ENCODE measurements at regions not wholly inside any gene's neighbourhood (a gene's known extent, or its start where the extent isn't known, plus 50 kb on each side); places are given as distances from the start of the nearest gene placed in this dataset.
"Not testable (repeated sequence)": the region's sequence is repeated elsewhere in the genome, so short reads cannot be mapped to it uniquely, and the experiment has no call there.

- Histone ChIP-seq H3K36me3 (ENCODE audit: insufficient read depth, low read length) (no peaks in the 10 kb centered on the region), H3K9me3 (ENCODE audit: control insufficient read depth in 1 of 2, low read length in 2 of 2) (no peaks in the 10 kb centered on the region), H3K27ac (ENCODE audit: low read depth, low read length) (no peak overlapping the region), H3K4me1 (ENCODE audit: insufficient read depth, low read length) (no peaks in the 10 kb centered on the region), H3K27me3 (ENCODE audit: insufficient read depth, low read length) (no peaks in the 10 kb centered on the region), H3K4me3 (ENCODE audit: low read length in 2 of 2) (no peak overlapping the region)
- Mint-ChIP-seq H3K27ac (no peak overlapping the region), H3K4me3 (no peak overlapping the region), H3K9me3 (peaks cover 0 to 2% (median 0%) of the 10 kb centered on the region in 8 donors), H3K4me1 (no peaks in the 10 kb centered on the region), H3K27me3 (peaks cover 0 to 2% of the 10 kb centered on the region in 2 donors), H3K36me3 (no peaks in the 10 kb centered on the region)
- ChIA-PET POLR2A (ENCODE audit: partially characterized antibody) (no interaction called here), CTCF (ENCODE audit: partially characterized antibody) (no interaction called here)
- intact Hi-C loops (cut with micrococcal nuclease): no loop called here
- no peak for DNase-seq
Observed at GRCh38 chr2:223486751-223487150, 115.4 kb downstream of the SCG2 start.

GRCh38 chr2:223487214-223487846, 114.8 kb downstream of the SCG2 start:
- H3K27ac ChIP-seq (ENCODE audit: low read depth, low read length): no peak overlapping the region
- intact Hi-C loops (cut with micrococcal nuclease): no loop called here
- no peaks in the 10 kb centered on the region for H3K27me3 ChIP-seq (ENCODE audit: insufficient read depth, low read length)
- Mint-ChIP-seq H3K27ac (no peak overlapping the region), H3K9me3 (peaks cover 0 to 2% (median 0%) of the 10 kb centered on the region in 8 donors), H3K4me3 (no peak overlapping the region), H3K36me3 (no peaks in the 10 kb centered on the region), H3K4me1 (no peaks in the 10 kb centered on the region), H3K27me3 (peaks cover 0 to 2% of the 10 kb centered on the region in 2 donors)
- DNase-seq: no peak
- no peaks in the 10 kb centered on the region for H3K4me1 ChIP-seq (ENCODE audit: insufficient read depth, low read length)
- H3K36me3 ChIP-seq (ENCODE audit: insufficient read depth, low read length): no peaks in the 10 kb centered on the region
- ChIA-PET CTCF (ENCODE audit: partially characterized antibody) (no interaction called here), POLR2A (ENCODE audit: partially characterized antibody) (no interaction called here)
- H3K9me3 ChIP-seq (ENCODE audit: control insufficient read depth in 1 of 2, low read length in 2 of 2): no peaks in the 10 kb centered on the region
- H3K4me3 ChIP-seq (ENCODE audit: low read length in 2 of 2): no peak overlapping the region

GRCh38 chr2:223488814-223489213, 113.3 kb downstream of the SCG2 start:
- Mint-ChIP-seq H3K9me3 (peaks cover 0 to 2% (median 0%) of the 10 kb centered on the region in 8 donors), H3K4me3 (no peak overlapping the region), H3K4me1 (no peaks in the 10 kb centered on the region), H3K36me3 (no peaks in the 10 kb centered on the region), H3K27me3 (peaks cover 0 to 2% of the 10 kb centered on the region in 2 donors), H3K27ac (peak overlapping the region in 1 of 7 donors; percentile 31)
- no peaks in the 10 kb centered on the region for H3K36me3 ChIP-seq (ENCODE audit: insufficient read depth, low read length)
- no peaks in the 10 kb centered on the region for H3K27me3 ChIP-seq (ENCODE audit: insufficient read depth, low read length)
- ChIA-PET POLR2A (ENCODE audit: partially characterized antibody) (no interaction called here), CTCF (ENCODE audit: partially characterized antibody) (no interaction called here)
- H3K4me3 ChIP-seq (ENCODE audit: low read length in 2 of 2): no peak overlapping the region
- no peak overlapping the region for H3K27ac ChIP-seq (ENCODE audit: low read depth, low read length)
- DNase-seq: no peak
- H3K9me3 ChIP-seq (ENCODE audit: control insufficient read depth in 1 of 2, low read length in 2 of 2): no peaks in the 10 kb centered on the region
- intact Hi-C loops (cut with micrococcal nuclease): no loop called here
- H3K4me1 ChIP-seq (ENCODE audit: insufficient read depth, low read length): no peaks in the 10 kb centered on the region

- Histone ChIP-seq H3K27ac (ENCODE audit: low read depth, low read length) (no peak overlapping the region), H3K4me1 (ENCODE audit: insufficient read depth, low read length) (no peaks in the 10 kb centered on the region), H3K36me3 (ENCODE audit: insufficient read depth, low read length) (no peaks in the 10 kb centered on the region), H3K4me3 (ENCODE audit: low read length in 2 of 2) (no peak overlapping the region), H3K27me3 (ENCODE audit: insufficient read depth, low read length) (no peaks in the 10 kb centered on the region), H3K9me3 (ENCODE audit: control insufficient read depth in 1 of 2, low read length in 2 of 2) (no peaks in the 10 kb centered on the region)
- CTCF ChIA-PET (ENCODE audit: partially characterized antibody): no interaction called here
- intact Hi-C loops (cut with micrococcal nuclease): no loop called here
- Mint-ChIP-seq H3K9me3 (peaks cover 0 to 3% (median 0%) of the 10 kb centered on the region in 8 donors), H3K36me3 (no peaks in the 10 kb centered on the region), H3K4me3 (no peak overlapping the region), H3K27me3 (peaks cover 0 to 2% of the 10 kb centered on the region in 2 donors), H3K4me1 (no peaks in the 10 kb centered on the region), H3K27ac (no peak overlapping the region)
- DNase-seq: no peak
- POLR2A ChIA-PET (ENCODE audit: partially characterized antibody): no interaction called here
Observed at GRCh38 chr2:223494496-223494895, 107.7 kb downstream of the SCG2 start.

- no peaks in the 10 kb centered on the region for H3K4me1 Mint-ChIP-seq
- CTCF ChIA-PET (ENCODE audit: partially characterized antibody): no interaction called here
- peaks cover 0 to 2% of the 10 kb centered on the region in 2 donors for H3K27me3 Mint-ChIP-seq
Observed at GRCh38 chr2:223494942-223495341, 107.2 kb downstream of the SCG2 start.

GRCh38 chr2:223496853-223497252, 105.3 kb downstream of the SCG2 start:
- H3K36me3 ChIP-seq (ENCODE audit: insufficient read depth, low read length); intact Hi-C loops (cut with micrococcal nuclease); H3K4me1 ChIP-seq (ENCODE audit: insufficient read depth, low read length); H3K9me3 Mint-ChIP-seq; H3K27me3 ChIP-seq (ENCODE audit: insufficient read depth, low read length); POLR2A ChIA-PET (ENCODE audit: partially characterized antibody); H3K4me1 Mint-ChIP-seq; H3K27ac ChIP-seq (ENCODE audit: low read depth, low read length); DNase-seq; H3K27me3 Mint-ChIP-seq; CTCF ChIA-PET (ENCODE audit: partially characterized antibody); H3K27ac Mint-ChIP-seq; H3K36me3 Mint-ChIP-seq; H3K4me3 ChIP-seq (ENCODE audit: low read length in 2 of 2); H3K9me3 ChIP-seq (ENCODE audit: control insufficient read depth in 1 of 2, low read length in 2 of 2); H3K4me3 Mint-ChIP-seq: not testable (repeated sequence)

More at GRCh38 chr2:223494942-223495341, 107.2 kb downstream of the SCG2 start:
- intact Hi-C loops (cut with micrococcal nuclease): no loop called here
- no peaks in the 10 kb centered on the region for H3K9me3 ChIP-seq (ENCODE audit: control insufficient read depth in 1 of 2, low read length in 2 of 2)
- H3K27ac ChIP-seq (ENCODE audit: low read depth, low read length): no peak overlapping the region
- no peak overlapping the region for H3K4me3 ChIP-seq (ENCODE audit: low read length in 2 of 2)
- Mint-ChIP-seq H3K27ac (no peak overlapping the region), H3K9me3 (peaks cover 0 to 3% (median 0%) of the 10 kb centered on the region in 8 donors), H3K36me3 (no peaks in the 10 kb centered on the region), H3K4me3 (no peak overlapping the region)
- no peaks in the 10 kb centered on the region for H3K4me1 ChIP-seq (ENCODE audit: insufficient read depth, low read length)
- H3K27me3 ChIP-seq (ENCODE audit: insufficient read depth, low read length): no peaks in the 10 kb centered on the region
- no peak for DNase-seq
- POLR2A ChIA-PET (ENCODE audit: partially characterized antibody): no interaction called here
- no peaks in the 10 kb centered on the region for H3K36me3 ChIP-seq (ENCODE audit: insufficient read depth, low read length)

- H3K36me3 ChIP-seq (ENCODE audit: insufficient read depth, low read length): no peaks in the 10 kb centered on the region
- H3K4me1 Mint-ChIP-seq: no peaks in the 10 kb centered on the region
- H3K27ac Mint-ChIP-seq: no peak overlapping the region
- H3K36me3 Mint-ChIP-seq: no peaks in the 10 kb centered on the region
- no peak for DNase-seq
- ChIA-PET POLR2A (ENCODE audit: partially characterized antibody) (no interaction called here), CTCF (ENCODE audit: partially characterized antibody) (no interaction called here)
- H3K27me3 ChIP-seq (ENCODE audit: insufficient read depth, low read length): no peaks in the 10 kb centered on the region
- H3K27me3 Mint-ChIP-seq: peaks cover 0 to 2% of the 10 kb centered on the region in 2 donors
- no peaks in the 10 kb centered on the region for H3K9me3 ChIP-seq (ENCODE audit: control insufficient read depth in 1 of 2, low read length in 2 of 2)
- H3K4me3 Mint-ChIP-seq: no peak overlapping the region
- no peak overlapping the region for H3K27ac ChIP-seq (ENCODE audit: low read depth, low read length)
- intact Hi-C loops (cut with micrococcal nuclease): no loop called here
- H3K4me3 ChIP-seq (ENCODE audit: low read length in 2 of 2): no peak overlapping the region
- H3K4me1 ChIP-seq (ENCODE audit: insufficient read depth, low read length): no peaks in the 10 kb centered on the region
- peaks cover 0 to 5% (median 0%) of the 10 kb centered on the region in 8 donors for H3K9me3 Mint-ChIP-seq
Observed at GRCh38 chr2:223500709-223501108, 101.5 kb downstream of the SCG2 start.

GRCh38 chr2:223501641-223502040, 100.5 kb downstream of the SCG2 start:
- no peaks in the 10 kb centered on the region for H3K4me1 ChIP-seq (ENCODE audit: insufficient read depth, low read length)
- Mint-ChIP-seq H3K9me3 (peaks cover 0 to 5% (median 0%) of the 10 kb centered on the region in 8 donors), H3K4me1 (no peaks in the 10 kb centered on the region), H3K4me3 (no peak overlapping the region), H3K36me3 (no peaks in the 10 kb centered on the region), H3K27ac (no peak overlapping the region), H3K27me3 (peaks cover 0 to 2% of the 10 kb centered on the region in 2 donors)
- H3K4me3 ChIP-seq (ENCODE audit: low read length in 2 of 2): no peak overlapping the region
- no peak for DNase-seq
- ChIA-PET POLR2A (ENCODE audit: partially characterized antibody) (no interaction called here), CTCF (ENCODE audit: partially characterized antibody) (no interaction called here)
- H3K9me3 ChIP-seq (ENCODE audit: control insufficient read depth in 1 of 2, low read length in 2 of 2): no peaks in the 10 kb centered on the region
- H3K27ac ChIP-seq (ENCODE audit: low read depth, low read length): no peak overlapping the region
- H3K27me3 ChIP-seq (ENCODE audit: insufficient read depth, low read length): no peaks in the 10 kb centered on the region
- no peaks in the 10 kb centered on the region for H3K36me3 ChIP-seq (ENCODE audit: insufficient read depth, low read length)
- intact Hi-C loops (cut with micrococcal nuclease): no loop called here
